ENCODE measurements at regions not wholly inside any gene's neighbourhood (a gene's known extent, or its start where the extent isn't known, plus 50 kb on each side); places are given as distances from the start of the nearest gene placed in this dataset.
"Not testable (repeated sequence)": the region's sequence is repeated elsewhere in the genome, so short reads cannot be mapped to it uniquely, and the experiment has no call there.

- DNase-seq (ENCODE audit: low read depth) = not testable (repeated sequence)
Observed at GRCh38 chr5:34329201-34329600, 286.2 kb upstream of the C1QTNF3 start.

GRCh38 chr5:34329611-34330108, 286.6 kb upstream of the C1QTNF3 start:
- DNase-seq (ENCODE audit: low read depth) = not testable (repeated sequence)

DNA sequence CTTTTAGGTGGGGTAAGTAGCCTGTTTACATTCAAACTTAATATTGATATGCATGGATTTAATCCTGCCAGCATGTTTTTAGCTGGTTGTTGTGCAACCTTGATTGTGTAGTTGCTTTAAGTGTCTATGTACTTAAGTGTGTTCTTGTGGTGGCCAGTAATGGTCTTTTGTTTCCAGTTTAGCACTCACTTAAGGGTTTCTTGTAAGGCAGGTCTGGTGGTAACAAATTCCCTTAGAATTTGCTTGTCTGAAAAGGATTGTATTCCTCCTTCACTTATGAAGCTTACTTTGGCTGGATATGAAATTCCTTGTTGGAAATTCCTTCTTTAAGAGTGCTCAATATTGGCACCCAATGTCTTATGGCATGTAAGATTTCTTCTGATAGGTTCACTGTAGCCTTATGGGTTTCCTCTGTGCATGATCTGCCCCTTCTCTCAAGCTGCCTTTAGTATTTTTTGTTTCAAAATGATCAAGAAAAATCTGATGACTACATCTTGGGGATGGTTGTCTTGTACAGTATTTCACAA, 289.0 kb upstream of the C1QTNF3 start:
- not testable (repeated sequence) for DNase-seq (ENCODE audit: low read depth)

- DNase-seq (ENCODE audit: low read depth) = not testable (repeated sequence)
Observed at GRCh38 chr5:34339408-34340001, 296.5 kb upstream of the C1QTNF3 start.

GRCh38 chr5:34354440-34354839, 301.7 kb upstream of the RAI14 start:
- DNase-seq (ENCODE audit: low read depth) = not testable (repeated sequence)

- not testable (repeated sequence) for DNase-seq (ENCODE audit: low read depth)
Observed at GRCh38 chr5:34371417-34371816, 284.7 kb upstream of the RAI14 start.

DNA sequence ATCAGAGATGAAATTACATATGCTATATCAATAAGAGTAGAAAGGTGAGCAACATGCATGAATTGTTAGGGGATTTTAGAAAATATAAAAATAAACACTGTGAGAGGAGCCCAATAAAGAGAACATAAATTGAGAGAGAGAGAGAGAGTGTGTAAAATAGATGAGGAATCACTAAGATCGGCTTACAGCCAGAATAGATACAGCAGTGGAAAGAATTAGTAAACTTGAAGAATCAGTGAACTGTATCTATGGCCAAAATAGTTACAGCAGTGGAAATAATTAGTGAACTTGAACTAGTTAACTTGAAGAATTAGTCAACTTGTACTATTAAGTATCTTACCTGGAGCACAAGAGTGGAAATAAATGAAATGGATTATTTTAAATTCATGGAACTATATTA, 284.3 kb upstream of the RAI14 start:
- DNase-seq (ENCODE audit: low read depth) = not testable (repeated sequence)

- DNase-seq (ENCODE audit: low read depth) = not testable (repeated sequence)
Observed at GRCh38 chr5:34372739-34373138, 283.4 kb upstream of the RAI14 start.

- DNase-seq (ENCODE audit: low read depth) = not testable (repeated sequence)
Observed at GRCh38 chr5:34377651-34378050, 278.5 kb upstream of the RAI14 start.

DNA sequence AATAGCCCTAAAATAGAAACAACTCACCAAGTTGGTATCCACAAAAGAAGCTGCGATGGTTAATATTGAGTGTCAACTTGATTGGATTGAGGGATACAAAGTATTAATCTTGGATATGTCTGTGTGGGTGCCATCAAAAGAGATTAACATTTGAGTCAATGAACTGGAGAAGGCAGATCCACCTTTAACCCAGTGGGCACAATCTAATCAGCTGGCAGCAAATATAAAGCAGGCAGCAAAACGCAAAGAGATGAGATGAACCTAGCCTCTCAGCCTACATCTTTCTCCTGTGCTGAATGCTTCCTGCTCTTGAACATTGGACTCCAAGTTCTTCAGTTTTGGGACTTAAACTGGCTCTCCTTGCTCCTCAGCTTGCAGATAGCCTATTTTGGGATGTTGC, 277.6 kb upstream of the RAI14 start:
- not testable (repeated sequence) for DNase-seq (ENCODE audit: low read depth)

- DNase-seq (ENCODE audit: low read depth) = not testable (repeated sequence)
Observed at GRCh38 chr5:34388754-34389153, 267.4 kb upstream of the RAI14 start.

DNA sequence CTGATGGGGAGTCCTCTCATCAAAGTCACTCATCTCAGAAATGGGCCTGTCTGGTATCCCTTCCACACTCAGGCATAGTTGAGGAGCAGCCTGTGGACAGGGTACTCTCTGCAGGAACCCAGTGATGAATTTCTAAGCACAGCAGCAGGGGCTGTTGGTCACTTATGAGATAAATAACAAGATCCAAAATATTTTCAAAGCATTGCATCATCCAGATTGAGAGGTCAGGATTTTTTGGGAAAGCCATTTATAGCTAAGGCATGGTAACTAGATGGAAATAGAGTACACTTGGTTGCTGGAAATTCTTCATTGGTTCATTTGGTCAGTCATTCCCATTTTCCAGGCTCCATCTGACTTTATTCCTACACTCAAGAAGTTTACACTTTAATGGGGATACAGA, 246.8 kb upstream of the RAI14 start:
- DNase-seq (ENCODE audit: low read depth) = no peak

DNA sequence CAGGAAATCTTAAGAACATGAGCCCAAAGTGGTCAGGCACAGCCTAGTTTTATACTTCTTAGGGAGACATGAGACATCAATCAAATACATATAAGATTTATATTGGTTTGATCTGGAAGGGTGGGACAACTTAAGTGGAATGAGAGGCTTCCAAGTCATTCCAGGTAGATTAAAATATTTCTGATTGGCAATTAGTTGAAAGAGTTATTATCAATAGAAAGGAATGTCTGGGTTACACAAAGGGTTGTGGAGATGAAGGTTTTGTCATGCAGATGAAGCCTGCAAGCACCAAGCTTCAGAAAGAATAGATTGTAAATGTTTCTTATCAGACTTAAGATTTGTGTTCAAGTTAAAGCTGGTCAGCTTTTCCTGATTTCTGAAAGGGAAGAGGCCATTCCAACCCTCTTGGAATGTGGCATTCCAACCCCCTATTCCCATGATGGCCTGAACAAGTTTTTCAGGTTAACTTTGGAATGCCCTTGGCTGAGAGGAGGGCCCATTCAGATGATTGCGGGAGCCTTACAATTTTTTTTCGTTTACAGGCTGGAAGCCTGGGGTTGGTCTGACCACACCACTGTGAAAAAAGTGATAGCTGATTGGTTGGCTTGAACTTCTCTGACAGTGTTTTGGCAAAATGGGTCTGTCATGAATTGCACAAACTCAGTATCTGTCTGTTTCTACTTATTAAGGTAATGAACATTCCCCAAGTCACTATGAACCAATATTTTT, 245.6 kb upstream of the RAI14 start:
- no peak for DNase-seq (ENCODE audit: low read depth)

DNA sequence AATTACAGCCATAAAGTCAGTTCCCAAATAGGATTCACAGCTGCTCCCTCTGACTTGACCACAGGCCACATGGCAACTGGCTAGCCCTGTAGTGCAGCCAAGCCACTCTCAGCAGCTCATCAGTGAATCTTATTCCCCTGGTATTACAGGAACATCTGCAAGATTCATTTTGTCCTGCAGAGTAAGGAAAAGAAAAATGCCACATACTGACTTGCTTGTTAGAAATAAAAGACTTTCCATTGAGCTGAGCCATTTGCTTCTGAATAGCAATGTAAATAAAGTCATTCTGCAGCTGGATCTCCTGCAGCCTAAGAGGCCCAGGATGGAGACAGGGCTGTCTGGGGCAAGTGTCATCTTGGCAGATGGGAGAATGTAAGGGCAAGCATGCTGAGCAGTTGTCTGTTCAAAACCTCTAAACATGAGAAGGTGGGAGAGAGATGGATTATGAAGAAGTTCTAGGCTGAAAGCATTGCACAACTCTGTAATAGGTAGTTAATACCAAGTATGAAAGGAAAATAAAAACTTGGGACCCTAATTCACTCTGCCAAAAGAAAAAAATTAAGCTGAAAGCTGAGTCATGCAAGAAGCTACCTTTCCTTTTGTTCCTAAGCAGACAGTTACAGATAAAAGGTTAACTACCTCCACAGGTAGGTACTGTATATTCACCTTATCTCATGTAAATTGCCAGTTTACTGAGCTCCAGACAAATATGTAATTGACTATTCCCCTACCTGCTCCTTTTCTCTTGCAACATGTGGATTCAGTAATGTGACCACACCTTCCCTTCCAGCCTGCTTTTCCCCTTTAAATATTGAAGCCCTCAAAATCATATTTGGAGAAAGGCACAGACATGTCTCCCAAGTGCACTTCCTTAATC, 244.4 kb upstream of the RAI14 start:
- DNase-seq (ENCODE audit: low read depth) = no peak

GRCh38 chr5:34412736-34413135, 243.4 kb upstream of the RAI14 start:
- DNase-seq (ENCODE audit: low read depth) = no peak

DNA sequence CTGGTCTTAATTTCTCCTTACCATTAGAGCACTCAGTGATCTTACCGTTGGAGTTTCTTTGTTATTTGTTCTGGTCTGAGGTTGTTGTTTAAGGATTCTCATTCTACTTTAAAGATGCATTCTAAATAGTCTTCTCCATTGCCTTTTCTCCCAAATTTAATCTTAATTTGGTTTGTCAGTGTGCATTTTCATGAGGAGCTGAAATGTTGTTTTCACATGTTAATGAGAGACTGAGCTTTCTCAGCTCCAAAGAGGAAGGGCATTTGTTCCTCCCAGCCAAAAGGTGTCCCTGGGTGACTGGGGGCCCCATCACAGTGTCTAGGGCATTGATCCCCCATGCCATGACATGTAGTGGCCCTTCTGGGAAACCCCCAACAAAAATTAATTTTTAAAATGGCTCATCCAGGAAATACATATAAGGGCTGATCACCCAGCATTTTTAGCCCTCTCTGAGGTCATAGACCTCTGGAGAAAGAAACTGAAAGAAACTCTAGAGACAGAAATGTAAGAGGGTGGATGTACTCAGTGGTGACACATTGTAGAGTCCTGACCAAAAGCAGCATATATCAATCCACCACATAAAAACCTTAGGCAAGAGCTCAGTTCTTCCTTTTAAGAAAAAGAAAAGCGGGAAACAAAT, 240.4 kb upstream of the RAI14 start:
- DNase-seq (ENCODE audit: low read depth) = no peak

DNA sequence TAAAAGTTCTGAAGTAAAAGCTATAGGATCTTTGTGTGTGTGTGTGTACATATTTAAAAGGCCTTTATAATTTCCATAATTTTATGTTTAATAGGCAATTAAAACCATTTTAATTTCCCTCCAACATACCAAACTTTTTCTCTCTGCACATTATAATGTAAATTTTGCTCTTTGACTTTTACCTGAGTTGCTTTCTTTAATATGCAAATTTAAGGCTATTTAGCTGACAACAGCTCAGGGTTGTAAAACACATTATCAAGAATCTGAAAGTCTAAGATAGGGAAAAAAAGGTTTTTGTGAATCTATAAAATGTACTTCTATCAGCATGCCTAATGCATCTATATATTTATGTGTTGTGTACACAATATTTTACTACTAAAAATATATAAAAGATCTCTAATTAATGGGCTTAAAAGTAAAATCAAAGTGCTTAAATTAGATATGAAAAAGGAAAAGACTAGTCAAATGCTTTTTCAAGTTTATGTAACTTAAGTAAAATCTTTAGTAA, 239.6 kb upstream of the RAI14 start:
- no peak for DNase-seq (ENCODE audit: low read depth)

- not testable (repeated sequence) for DNase-seq (ENCODE audit: low read depth)
Observed at GRCh38 chr5:34420191-34420590, 235.9 kb upstream of the RAI14 start.

GRCh38 chr5:34436761-34437501, 219.2 kb upstream of the RAI14 start:
- no peak for DNase-seq (ENCODE audit: low read depth)

- DNase-seq (ENCODE audit: low read depth) = no peak
Observed at GRCh38 chr5:34439601-34440000, 216.5 kb upstream of the RAI14 start.

DNA sequence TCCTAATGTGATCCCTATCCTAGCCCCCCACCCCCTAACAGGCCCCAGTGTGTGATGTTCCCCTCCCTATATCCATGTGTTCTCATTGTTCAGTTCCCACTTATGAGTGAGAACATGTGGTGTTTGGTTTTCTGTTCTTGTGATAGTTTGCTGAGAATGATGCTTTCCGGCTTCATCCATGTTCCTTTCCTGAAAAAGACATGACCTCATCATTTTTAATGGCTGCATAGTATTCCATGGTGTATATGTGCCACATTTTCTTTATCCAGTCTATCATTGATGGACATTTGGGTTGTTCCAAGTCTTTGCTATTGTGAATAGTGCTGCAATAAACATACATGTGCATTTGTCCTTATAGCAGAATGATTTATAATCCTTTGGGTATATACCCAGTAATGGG, 214.4 kb upstream of the RAI14 start:
- not testable (repeated sequence) for DNase-seq (ENCODE audit: low read depth)

Measured in stimulated activated CD8-positive, alpha-beta memory T cell treated with anti-CD3 and anti-CD28 coated beads, Interleukin-7, amount 100 ng/mL, for 24 hours (primary cell).